ENCODE measurements at regions not wholly inside any gene's neighbourhood (a gene's known extent, or its start where the extent isn't known, plus 50 kb on each side); places are given as distances from the start of the nearest gene placed in this dataset.

DNA sequence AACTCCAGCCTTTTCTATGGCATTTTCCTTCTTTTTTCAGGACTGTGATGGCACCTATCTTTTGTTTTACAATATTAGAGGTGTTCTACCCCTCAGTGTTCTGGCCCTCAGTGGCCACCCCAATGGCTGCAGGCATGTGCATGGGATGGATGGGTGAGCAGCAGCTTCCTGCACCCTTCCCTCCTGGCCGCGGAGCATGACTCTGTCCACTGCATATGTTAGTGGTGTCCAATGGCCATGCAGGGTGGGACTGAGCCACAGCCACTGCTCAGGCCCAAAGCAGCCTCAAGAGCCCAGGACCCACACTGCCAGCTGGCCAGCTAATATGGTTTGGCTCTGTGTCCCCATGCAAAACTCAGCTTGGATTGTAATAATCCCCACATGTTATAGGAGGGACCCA is 1032.3 kb upstream of the FBXO33 start:
- no peaks in the 10 kb centered on the region for H3K4me1 ChIP-seq (ENCODE audit: control insufficient read depth, low read depth, low read length)
- no peak overlapping the region for H3K18ac ChIP-seq (ENCODE audit: low read length)
- H2BK15ac ChIP-seq (replicated peaks; ENCODE audit: low read depth) = no peak overlapping the region
- H3K27ac ChIP-seq (ENCODE audit: low read depth, low read length) = no peak overlapping the region
- no CpG with 5 or more reads among the region's 2 CpGs for WGBS (ENCODE audit: extremely low coverage, insufficient coverage, low lambda C conversion rate)
- H2BK120ac ChIP-seq (ENCODE audit: low read depth, low read length) = no peak overlapping the region
- no peak overlapping the region for H3K4me3 ChIP-seq (ENCODE audit: low read length)
- H3K23ac ChIP-seq (ENCODE audit: low read length) = no peak overlapping the region
- H3K27me3 ChIP-seq (ENCODE audit: insufficient read depth, low read length, poor library complexity) = no peaks in the 10 kb centered on the region
- H3K4me2 ChIP-seq (ENCODE audit: low read length) = no peak overlapping the region
- H3K36me3 ChIP-seq (ENCODE audit: control insufficient read depth, insufficient read depth, low read length) = no peaks in the 10 kb centered on the region
- no peak for DNase-seq
- H4K8ac ChIP-seq (ENCODE audit: low read depth, low read length) = no peak overlapping the region
- H3K9ac ChIP-seq (ENCODE audit: low read length) = no peak overlapping the region
- no peak overlapping the region for H3K4ac ChIP-seq (ENCODE audit: low read depth, low read length)
- H3K79me2 ChIP-seq (ENCODE audit: control insufficient read depth, insufficient read depth, low read length) = no peaks in the 10 kb centered on the region
- no peak overlapping the region for H4K5ac ChIP-seq (ENCODE audit: low read length)
- no peaks in the 10 kb centered on the region for H3K79me1 ChIP-seq (ENCODE audit: low read length)
- no peak overlapping the region for H2BK5ac ChIP-seq (ENCODE audit: low read length)
- no peak overlapping the region for H3K56ac ChIP-seq (ENCODE audit: low read length)
- no peak overlapping the region for H2AK5ac ChIP-seq (ENCODE audit: low read length)

DNA sequence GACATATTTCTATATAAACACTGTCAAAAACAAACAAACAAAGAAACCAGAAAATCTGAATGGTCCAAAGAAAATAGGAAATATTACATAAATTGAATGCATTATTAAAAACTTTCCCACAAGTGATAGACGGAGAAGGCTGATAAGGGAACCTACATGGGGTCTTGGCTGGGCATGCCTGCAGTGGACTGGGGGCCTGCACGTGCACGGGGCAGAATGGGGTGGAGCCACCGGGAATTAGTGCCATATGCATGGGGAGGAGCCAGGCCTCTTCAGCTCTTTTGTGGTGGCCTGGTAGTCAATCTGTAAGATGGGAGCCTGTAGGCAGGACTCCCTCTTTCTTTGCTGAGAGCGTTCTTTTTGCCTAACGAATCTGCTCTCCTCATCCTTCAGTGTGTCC is 1031.7 kb upstream of the FBXO33 start:
- Histone ChIP-seq H3K4me2 (ENCODE audit: low read length) (no peak overlapping the region), H2BK15ac (replicated peaks; ENCODE audit: low read depth) (no peak overlapping the region), H2BK5ac (ENCODE audit: low read length) (no peak overlapping the region)

DNA sequence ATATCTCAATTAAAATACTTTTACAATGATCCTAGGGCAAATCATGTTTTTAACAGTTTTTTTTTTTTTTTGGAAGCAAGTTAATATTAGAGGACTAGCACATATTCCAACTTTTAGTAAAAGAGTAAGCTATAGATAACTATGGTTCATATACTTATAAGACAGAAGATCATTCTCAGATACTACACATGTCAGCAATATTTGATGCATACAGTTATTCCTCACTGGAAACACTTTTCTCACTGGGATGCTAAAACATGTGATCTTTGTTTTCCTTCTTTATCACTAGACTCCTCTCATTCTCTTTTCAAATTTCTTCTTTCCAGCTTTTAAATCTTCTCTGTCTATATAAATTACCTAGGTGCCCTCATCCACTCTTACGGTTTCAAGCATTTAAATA is 1020.4 kb upstream of the FBXO33 start:
- no peak overlapping the region for H2BK15ac ChIP-seq (replicated peaks; ENCODE audit: low read depth)
- no peak overlapping the region for H2BK5ac ChIP-seq (ENCODE audit: low read length)
- H3K23ac ChIP-seq (ENCODE audit: low read length) = no peak overlapping the region
- H4K5ac ChIP-seq (ENCODE audit: low read length) = no peak overlapping the region
- H3K36me3 ChIP-seq (ENCODE audit: control insufficient read depth, insufficient read depth, low read length) = no peaks in the 10 kb centered on the region
- no peak overlapping the region for H4K8ac ChIP-seq (ENCODE audit: low read depth, low read length)
- no peak overlapping the region for H3K56ac ChIP-seq (ENCODE audit: low read length)
- no peak for DNase-seq
- H3K4me3 ChIP-seq (ENCODE audit: low read length) = no peak overlapping the region
- H3K27me3 ChIP-seq (ENCODE audit: insufficient read depth, low read length, poor library complexity) = no peaks in the 10 kb centered on the region
- no peaks in the 10 kb centered on the region for H3K79me2 ChIP-seq (ENCODE audit: control insufficient read depth, insufficient read depth, low read length)
- H3K18ac ChIP-seq (ENCODE audit: low read length) = no peak overlapping the region
- no peaks in the 10 kb centered on the region for H3K4me1 ChIP-seq (ENCODE audit: control insufficient read depth, low read depth, low read length)
- H3K4me2 ChIP-seq (ENCODE audit: low read length) = no peak overlapping the region
- H3K9ac ChIP-seq (ENCODE audit: low read length) = no peak overlapping the region
- H3K4ac ChIP-seq (ENCODE audit: low read depth, low read length) = no peak overlapping the region
- H2AK5ac ChIP-seq (ENCODE audit: low read length) = no peak overlapping the region
- no peaks in the 10 kb centered on the region for H3K79me1 ChIP-seq (ENCODE audit: low read length)
- no peak overlapping the region for H2BK120ac ChIP-seq (ENCODE audit: low read depth, low read length)
- H3K27ac ChIP-seq (ENCODE audit: low read depth, low read length) = no peak overlapping the region
- WGBS (ENCODE audit: extremely low coverage, insufficient coverage, low lambda C conversion rate) = 100% methylated on average over 1 of the region's 1 CpG

More for the DNA sequence above, 1031.7 kb upstream of the FBXO33 start:
- Histone ChIP-seq H3K18ac (ENCODE audit: low read length) (no peak overlapping the region), H3K4ac (ENCODE audit: low read depth, low read length) (no peak overlapping the region), H3K79me1 (ENCODE audit: low read length) (no peaks in the 10 kb centered on the region), H3K36me3 (ENCODE audit: control insufficient read depth, insufficient read depth, low read length) (no peaks in the 10 kb centered on the region), H3K23ac (ENCODE audit: low read length) (no peak overlapping the region), H4K5ac (ENCODE audit: low read length) (no peak overlapping the region), H4K8ac (ENCODE audit: low read depth, low read length) (no peak overlapping the region), H3K4me1 (ENCODE audit: control insufficient read depth, low read depth, low read length) (no peaks in the 10 kb centered on the region), H2BK120ac (ENCODE audit: low read depth, low read length) (no peak overlapping the region), H3K4me3 (ENCODE audit: low read length) (no peak overlapping the region), H3K79me2 (ENCODE audit: control insufficient read depth, insufficient read depth, low read length) (no peaks in the 10 kb centered on the region), H3K9ac (ENCODE audit: low read length) (no peak overlapping the region), H3K56ac (ENCODE audit: low read length) (no peak overlapping the region), H3K27me3 (ENCODE audit: insufficient read depth, low read length, poor library complexity) (no peaks in the 10 kb centered on the region), H3K27ac (ENCODE audit: low read depth, low read length) (no peak overlapping the region), H2AK5ac (ENCODE audit: low read length) (no peak overlapping the region)
- WGBS (ENCODE audit: extremely low coverage, insufficient coverage, low lambda C conversion rate) = no CpG with 5 or more reads among the region's 6 CpGs
- DNase-seq = no peak

DNA sequence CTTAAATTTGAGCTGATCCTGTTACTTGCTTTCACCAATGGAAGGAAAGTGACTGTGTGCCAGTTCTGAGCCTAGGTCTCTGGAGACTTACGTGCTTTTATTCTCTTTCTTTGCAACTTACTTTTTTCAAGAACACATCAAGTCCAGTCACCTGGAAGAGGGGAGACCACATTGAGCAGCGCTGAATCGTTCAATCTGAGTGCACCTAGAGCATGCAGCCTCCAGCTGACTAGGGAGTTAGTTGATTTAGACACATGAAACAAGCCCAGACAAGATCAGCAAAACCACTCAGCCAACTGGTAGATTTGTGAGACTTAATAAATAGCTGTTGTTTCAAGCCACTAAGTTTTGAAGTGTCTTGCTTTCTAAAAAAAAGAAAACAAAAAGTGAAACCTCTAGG is 1014.8 kb upstream of the FBXO33 start:
- Histone ChIP-seq H3K79me1 (ENCODE audit: low read length) (no peaks in the 10 kb centered on the region), H3K23ac (ENCODE audit: low read length) (no peak overlapping the region), H2BK15ac (replicated peaks; ENCODE audit: low read depth) (no peak overlapping the region), H3K9ac (ENCODE audit: low read length) (no peak overlapping the region), H3K4me2 (ENCODE audit: low read length) (no peak overlapping the region), H3K4me1 (ENCODE audit: control insufficient read depth, low read depth, low read length) (no peaks in the 10 kb centered on the region), H3K4me3 (ENCODE audit: low read length) (no peak overlapping the region), H3K27ac (ENCODE audit: low read depth, low read length) (no peak overlapping the region), H3K79me2 (ENCODE audit: control insufficient read depth, insufficient read depth, low read length) (no peaks in the 10 kb centered on the region), H2BK120ac (ENCODE audit: low read depth, low read length) (no peak overlapping the region), H4K8ac (ENCODE audit: low read depth, low read length) (no peak overlapping the region), H3K56ac (ENCODE audit: low read length) (no peak overlapping the region), H3K18ac (ENCODE audit: low read length) (no peak overlapping the region), H3K4ac (ENCODE audit: low read depth, low read length) (no peak overlapping the region), H2BK5ac (ENCODE audit: low read length) (no peak overlapping the region), H4K5ac (ENCODE audit: low read length) (no peak overlapping the region), H2AK5ac (ENCODE audit: low read length) (no peak overlapping the region), H3K27me3 (ENCODE audit: insufficient read depth, low read length, poor library complexity) (no peaks in the 10 kb centered on the region), H3K36me3 (ENCODE audit: control insufficient read depth, insufficient read depth, low read length) (no peaks in the 10 kb centered on the region)
- no CpG with 5 or more reads among the region's 3 CpGs for WGBS (ENCODE audit: extremely low coverage, insufficient coverage, low lambda C conversion rate)
- no peak for DNase-seq

DNA sequence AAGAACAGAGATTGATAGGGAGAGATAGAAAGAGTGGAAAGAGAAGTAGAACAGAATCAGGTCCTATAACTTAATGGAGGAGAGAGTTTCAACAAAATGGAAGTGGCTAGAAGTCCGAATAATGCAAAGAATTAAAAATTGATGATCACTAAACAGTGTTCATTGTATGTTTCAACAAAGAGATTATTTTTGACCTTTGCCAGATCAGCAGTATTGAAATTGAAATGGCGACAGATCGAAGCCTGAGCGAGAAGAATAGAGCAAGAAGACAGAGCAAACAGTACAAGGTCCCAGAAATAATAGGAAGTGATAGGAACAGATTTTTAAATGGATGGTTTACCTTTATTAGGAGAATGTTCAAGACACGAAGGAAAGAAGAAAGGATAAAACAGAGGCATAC is 1012.8 kb upstream of the FBXO33 start:
- Histone ChIP-seq H3K56ac (ENCODE audit: low read length) (no peak overlapping the region), H4K5ac (ENCODE audit: low read length) (no peak overlapping the region), H3K18ac (ENCODE audit: low read length) (no peak overlapping the region), H3K36me3 (ENCODE audit: control insufficient read depth, insufficient read depth, low read length) (no peaks in the 10 kb centered on the region), H2BK15ac (replicated peaks; ENCODE audit: low read depth) (no peak overlapping the region), H3K4me2 (ENCODE audit: low read length) (no peak overlapping the region), H3K79me1 (ENCODE audit: low read length) (no peaks in the 10 kb centered on the region), H2BK120ac (ENCODE audit: low read depth, low read length) (no peak overlapping the region), H4K8ac (ENCODE audit: low read depth, low read length) (no peak overlapping the region), H3K4me3 (ENCODE audit: low read length) (no peak overlapping the region), H3K4me1 (ENCODE audit: control insufficient read depth, low read depth, low read length) (no peaks in the 10 kb centered on the region), H3K27ac (ENCODE audit: low read depth, low read length) (no peak overlapping the region), H2AK5ac (ENCODE audit: low read length) (no peak overlapping the region), H3K27me3 (ENCODE audit: insufficient read depth, low read length, poor library complexity) (no peaks in the 10 kb centered on the region), H2BK5ac (ENCODE audit: low read length) (no peak overlapping the region), H3K4ac (ENCODE audit: low read depth, low read length) (no peak overlapping the region), H3K23ac (ENCODE audit: low read length) (no peak overlapping the region), H3K9ac (ENCODE audit: low read length) (no peak overlapping the region), H3K79me2 (ENCODE audit: control insufficient read depth, insufficient read depth, low read length) (no peaks in the 10 kb centered on the region)
- no peak for DNase-seq
- WGBS (ENCODE audit: extremely low coverage, insufficient coverage, low lambda C conversion rate) = no CpG with 5 or more reads among the region's 5 CpGs

DNA sequence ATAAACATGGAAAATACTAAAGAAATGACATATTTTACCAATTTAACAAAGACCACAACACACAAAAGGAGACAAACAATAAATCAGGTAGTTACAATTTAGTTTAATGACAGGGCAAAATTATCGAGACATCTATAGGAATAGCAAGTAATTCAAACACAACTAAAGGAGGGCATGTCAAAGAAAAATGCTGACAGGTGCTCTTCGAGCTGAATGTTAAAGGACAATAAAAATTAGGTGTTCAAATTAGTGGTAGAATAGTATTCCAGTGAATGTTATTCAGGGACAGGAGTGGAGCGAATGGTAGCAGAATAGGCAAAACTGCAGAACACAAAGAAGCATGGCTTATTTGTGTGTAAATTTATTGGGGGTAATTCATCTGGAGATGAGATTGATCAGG is 1004.3 kb upstream of the FBXO33 start:
- no peaks in the 10 kb centered on the region for H3K36me3 ChIP-seq (ENCODE audit: control insufficient read depth, insufficient read depth, low read length)
- WGBS (ENCODE audit: extremely low coverage, insufficient coverage, low lambda C conversion rate) = no CpG with 5 or more reads among the region's 3 CpGs
- no peak overlapping the region for H2BK5ac ChIP-seq (ENCODE audit: low read length)

More for the DNA sequence above, 1004.3 kb upstream of the FBXO33 start:
- Histone ChIP-seq H3K79me1 (ENCODE audit: low read length) (no peaks in the 10 kb centered on the region), H3K23ac (ENCODE audit: low read length) (no peak overlapping the region), H3K56ac (ENCODE audit: low read length) (no peak overlapping the region), H3K79me2 (ENCODE audit: control insufficient read depth, insufficient read depth, low read length) (no peaks in the 10 kb centered on the region), H3K4me3 (ENCODE audit: low read length) (no peak overlapping the region), H3K27ac (ENCODE audit: low read depth, low read length) (no peak overlapping the region), H3K27me3 (ENCODE audit: insufficient read depth, low read length, poor library complexity) (no peaks in the 10 kb centered on the region), H2BK15ac (replicated peaks; ENCODE audit: low read depth) (no peak overlapping the region), H4K5ac (ENCODE audit: low read length) (no peak overlapping the region), H3K4me1 (ENCODE audit: control insufficient read depth, low read depth, low read length) (no peaks in the 10 kb centered on the region), H2AK5ac (ENCODE audit: low read length) (no peak overlapping the region), H3K18ac (ENCODE audit: low read length) (no peak overlapping the region), H3K9ac (ENCODE audit: low read length) (no peak overlapping the region), H4K8ac (ENCODE audit: low read depth, low read length) (no peak overlapping the region), H2BK120ac (ENCODE audit: low read depth, low read length) (no peak overlapping the region), H3K4me2 (ENCODE audit: low read length) (no peak overlapping the region), H3K4ac (ENCODE audit: low read depth, low read length) (no peak overlapping the region)
- no peak for DNase-seq

Data from mesendoderm (in vitro differentiated cells).